ENCODE measurements at regions not wholly inside any gene's neighbourhood (a gene's known extent, or its start where the extent isn't known, plus 50 kb on each side); places are given as distances from the start of the nearest gene placed in this dataset.

- Histone ChIP-seq H3K4ac (ENCODE audit: low read depth, low read length) (no peak overlapping the region), H3K9ac (ENCODE audit: low read depth, low read length) (no peak overlapping the region), H2BK15ac (ENCODE audit: low read depth, low read length) (no peak overlapping the region), H3K36me3 (ENCODE audit: control insufficient read depth, insufficient read depth, low read length) (no peaks in the 10 kb centered on the region), H2BK20ac (ENCODE audit: low read depth, low read length) (no peak overlapping the region), H3K23ac (ENCODE audit: low read depth, low read length) (no peak overlapping the region), H4K20me1 (ENCODE audit: insufficient read depth, low read length) (no peaks in the 10 kb centered on the region), H2AK5ac (ENCODE audit: low read depth, low read length) (no peak overlapping the region), H3K79me1 (ENCODE audit: low read depth in 1 of 2, low read length in 2 of 2) (no peaks in the 10 kb centered on the region), H2BK5ac (ENCODE audit: low read depth, low read length, poor library complexity, severe bottlenecking) (no peak overlapping the region), H2BK120ac (ENCODE audit: low read depth, low read length) (no peak overlapping the region), H3K27ac (ENCODE audit: insufficient read depth, low read length) (no peak overlapping the region), H3K27me3 (ENCODE audit: control insufficient read depth, insufficient read depth, low read length) (no peaks in the 10 kb centered on the region), H3K18ac (ENCODE audit: low read depth, low read length) (no peak overlapping the region), H4K8ac (ENCODE audit: low read depth in 2 of 2, low read length in 2 of 2) (no peak overlapping the region), H3K9me1 (ENCODE audit: insufficient read depth, low read length) (no peaks in the 10 kb centered on the region), H2AFZ (replicated peaks; ENCODE audit: low read length, poor library complexity) (no peak overlapping the region), H3K4me2 (ENCODE audit: low read depth, low read length) (no peak overlapping the region), H3K4me1 (ENCODE audit: control insufficient read depth, insufficient read depth, low read length) (no peaks in the 10 kb centered on the region), H3K4me3 (ENCODE audit: insufficient read depth, low read depth, low read length) (no peak overlapping the region), H3K9me3 (ENCODE audit: control insufficient read depth, insufficient read depth, low read length) (no peaks in the 10 kb centered on the region), H2AK9ac (replicated peaks; ENCODE audit: low read depth, low read length, poor library complexity) (no peak overlapping the region), H4K91ac (ENCODE audit: insufficient read depth, low read depth, low read length) (no peak overlapping the region), H3K14ac (replicated peaks; ENCODE audit: low read depth, low read length) (no peak overlapping the region), H3K56ac (ENCODE audit: extremely low read depth, insufficient read depth, low read length) (no peak overlapping the region), H4K5ac (ENCODE audit: low read depth, low read length) (no peak overlapping the region)
- in situ Hi-C loops (cut with MboI; ENCODE audit: low sequenced_read_pairs) (no loop called here), intact Hi-C loops (cut with micrococcal nuclease) (no loop called here), dilution Hi-C loops (cut with HindIII; ENCODE audit: low sequenced_read_pairs, unreplicated experiment) (no loop called here)
- BruUV-seq (replicated peaks): no TSS peak
- ChIA-PET CTCF (interaction anchor here (1.1 kb wide), 1 partner anchor 14 kb away, joined by 3 read pairs; no protein-coding TSS in a partner anchor), POLR2A (ENCODE audit: unreplicated experiment) (no interaction called here)
- no CpG with 5 or more reads among the region's 3 CpGs for WGBS, 2 experiments (ENCODE audit: extremely low coverage in 2 of 2, insufficient read length in 1 of 2)
- no peak for DNase-seq
- TF ChIP-seq FOS (IDR thresholded peaks at IDR 0.05; ENCODE audit: low read depth, low read length) (no peak), MXI1 (IDR thresholded peaks at IDR 0.05; ENCODE audit: borderline replicate concordance, low read depth, low read length) (no peak), CEBPB (IDR thresholded peaks at IDR 0.05; ENCODE audit: low read depth, low read length) (no peak), ELK1 (IDR thresholded peaks at IDR 0.05; ENCODE audit: borderline replicate concordance, low read depth, low read length) (no peak), USF2 (IDR thresholded peaks at IDR 0.05; ENCODE audit: low read depth, low read length) (no peak), MAFK (IDR thresholded peaks at IDR 0.05; ENCODE audit: low read depth, low read length) (no peak), MAZ (IDR thresholded peaks at IDR 0.05; ENCODE audit: borderline replicate concordance, low read depth, low read length) (no peak), CHD1 (IDR thresholded peaks at IDR 0.05; ENCODE audit: low read depth, low read length) (no peak), NFE2L2 (IDR thresholded peaks at IDR 0.05; ENCODE audit: low read depth, low read length) (no peak), BHLHE40 (IDR thresholded peaks at IDR 0.05; ENCODE audit: low read depth, low read length) (no peak), RFX5 (IDR thresholded peaks at IDR 0.05; ENCODE audit: low read depth, low read length) (no peak), SMC3 (IDR thresholded peaks at IDR 0.05; ENCODE audit: low read depth, low read length) (no peak), CTCF (conservative IDR thresholded peaks at IDR 0.05; ENCODE audit: low read depth, low read length) (no peak), POLR2A (IDR thresholded peaks at IDR 0.05; ENCODE audit: low read depth, low read length) (no peak), RAD21 (IDR thresholded peaks at IDR 0.05; ENCODE audit: low read length) (no peak), RCOR1 (IDR thresholded peaks at IDR 0.05; ENCODE audit: insufficient replicate concordance, low read length) (no peak)
- ATAC-seq (ENCODE audit: low read depth): no peak
Observed at GRCh38 chr10:3559527-3559926, 225.5 kb downstream of the KLF6 start.
